HG03575 (cell line): ENCODE measurements at regions not wholly inside any gene's neighbourhood (a gene's known extent, or its start where the extent isn't known, plus 50 kb on each side); places are given as distances from the start of the nearest gene placed in this dataset.

ENCODE experiments used
- ATAC-seq: cut with Tn5 transposase; IDR thresholded peaks from one replicate; pipeline ENCODE4 v1.9.1; 2021; ENCODE audit not compliant: unreplicated experiment, insufficient number of reproducible peaks, low FRiP score; ENCODE audit errors: extremely low read depth

GRCh38 chr3:107256963-107257362, 120.3 kb upstream of the CCDC54 start:
- no peak for ATAC-seq

- ATAC-seq = no peak
Observed at GRCh38 chr3:107258300-107258699, 118.9 kb upstream of the CCDC54 start.

- no peak for ATAC-seq
Observed at GRCh38 chr3:107260207-107260606, 117.0 kb upstream of the CCDC54 start.

- no peak for ATAC-seq
Observed at GRCh38 chr3:107263269-107264021, 113.8 kb upstream of the CCDC54 start.

GRCh38 chr3:107264888-107265287, 112.4 kb upstream of the CCDC54 start:
- ATAC-seq = no peak

- ATAC-seq = no peak
Observed at GRCh38 chr3:107265526-107265925, 111.7 kb upstream of the CCDC54 start.

- no peak for ATAC-seq
Observed at GRCh38 chr3:107268469-107268868, 108.8 kb upstream of the CCDC54 start.

GRCh38 chr3:107269136-107269535, 108.1 kb upstream of the CCDC54 start:
- ATAC-seq = no peak

GRCh38 chr3:107271787-107272387, 105.4 kb upstream of the CCDC54 start:
- no peak for ATAC-seq

GRCh38 chr3:107272471-107272870, 104.8 kb upstream of the CCDC54 start:
- no peak for ATAC-seq

- no peak for ATAC-seq
Observed at GRCh38 chr3:107272885-107273284, 104.4 kb upstream of the CCDC54 start.

- no peak for ATAC-seq
Observed at GRCh38 chr3:107273771-107274170, 103.5 kb upstream of the CCDC54 start.

GRCh38 chr3:107275511-107275910, 101.7 kb upstream of the CCDC54 start:
- ATAC-seq = no peak

- ATAC-seq = no peak
Observed at GRCh38 chr3:107283948-107284347, 93.3 kb upstream of the CCDC54 start.

- no peak for ATAC-seq
Observed at GRCh38 chr3:107284612-107285011, 92.6 kb upstream of the CCDC54 start.

GRCh38 chr3:107285197-107285596, 92.0 kb upstream of the CCDC54 start:
- ATAC-seq = no peak

GRCh38 chr3:107289354-107289753, 87.9 kb upstream of the CCDC54 start:
- ATAC-seq = no peak

GRCh38 chr3:107294117-107294516, 83.1 kb upstream of the CCDC54 start:
- ATAC-seq = no peak

- no peak for ATAC-seq
Observed at GRCh38 chr3:107297597-107297996, 79.6 kb upstream of the CCDC54 start.

- ATAC-seq = no peak
Observed at GRCh38 chr3:107307205-107307604, 70.0 kb upstream of the CCDC54 start.

- no peak for ATAC-seq
Observed at GRCh38 chr3:107308716-107309115, 68.5 kb upstream of the CCDC54 start.
